ENCODE measurements at regions not wholly inside any gene's neighbourhood (a gene's known extent, or its start where the extent isn't known, plus 50 kb on each side); places are given as distances from the start of the nearest gene placed in this dataset.

DNA sequence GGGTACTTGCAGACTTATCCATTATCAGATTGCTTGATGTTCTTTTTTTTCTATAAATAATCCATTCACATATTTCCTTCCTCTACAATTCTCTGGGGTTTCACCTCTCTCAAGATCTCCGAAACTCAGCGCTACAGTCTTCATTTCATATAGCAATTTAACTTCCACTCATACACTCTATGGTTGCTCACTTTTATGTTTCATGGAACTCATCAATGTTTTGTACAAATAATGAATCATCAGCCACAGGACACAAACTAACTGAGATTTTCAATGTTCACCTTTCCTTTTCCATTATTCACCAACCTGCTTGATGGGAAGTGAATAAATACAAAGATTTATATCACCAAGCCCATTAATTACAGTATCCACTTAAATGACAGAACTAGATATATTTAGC lies 534.7 kb downstream of the LRFN5 start:
- TF ChIP-seq ESRRG (CRISPR knock-in tag; IDR thresholded peaks at IDR 0.05) = no peak
- TF ChIP-seq ZFP30 (CRISPR knock-in tag; IDR thresholded peaks at IDR 0.05) = no peak
- no peak for TF ChIP-seq TOX (CRISPR knock-in tag; IDR thresholded peaks at IDR 0.05; ENCODE audit: borderline replicate concordance)
- TF ChIP-seq ARNTL (CRISPR knock-in tag; IDR thresholded peaks at IDR 0.05; ENCODE audit: borderline replicate concordance, low read depth) = no peak
- no peak for TF ChIP-seq ISL1 (CRISPR knock-in tag; IDR thresholded peaks at IDR 0.05)
- no peak for TF ChIP-seq RARB (CRISPR knock-in tag; IDR thresholded peaks at IDR 0.05)
- no peak for TF ChIP-seq PPARA (CRISPR knock-in tag; IDR thresholded peaks at IDR 0.05; ENCODE audit: borderline replicate concordance)
- TF ChIP-seq, protein P1, sequence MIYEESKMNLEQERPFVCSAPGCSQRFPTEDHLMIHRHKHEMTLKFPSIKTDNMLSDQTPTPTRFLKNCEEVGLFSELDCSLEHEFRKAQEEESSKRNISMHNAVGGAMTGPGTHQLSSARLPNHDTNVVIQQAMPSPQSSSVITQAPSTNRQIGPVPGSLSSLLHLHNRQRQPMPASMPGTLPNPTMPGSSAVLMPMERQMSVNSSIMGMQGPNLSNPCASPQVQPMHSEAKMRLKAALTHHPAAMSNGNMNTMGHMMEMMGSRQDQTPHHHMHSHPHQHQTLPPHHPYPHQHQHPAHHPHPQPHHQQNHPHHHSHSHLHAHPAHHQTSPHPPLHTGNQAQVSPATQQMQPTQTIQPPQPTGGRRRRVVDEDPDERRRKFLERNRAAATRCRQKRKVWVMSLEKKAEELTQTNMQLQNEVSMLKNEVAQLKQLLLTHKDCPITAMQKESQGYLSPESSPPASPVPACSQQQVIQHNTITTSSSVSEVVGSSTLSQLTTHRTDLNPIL (CRISPR knock-in tag; IDR thresholded peaks at IDR 0.05; ENCODE audit: low read depth) = no peak
- no peak for TF ChIP-seq ZNF565 (CRISPR knock-in tag; conservative IDR thresholded peaks at IDR 0.05; ENCODE audit: low read depth)
- TF ChIP-seq, protein P2, sequence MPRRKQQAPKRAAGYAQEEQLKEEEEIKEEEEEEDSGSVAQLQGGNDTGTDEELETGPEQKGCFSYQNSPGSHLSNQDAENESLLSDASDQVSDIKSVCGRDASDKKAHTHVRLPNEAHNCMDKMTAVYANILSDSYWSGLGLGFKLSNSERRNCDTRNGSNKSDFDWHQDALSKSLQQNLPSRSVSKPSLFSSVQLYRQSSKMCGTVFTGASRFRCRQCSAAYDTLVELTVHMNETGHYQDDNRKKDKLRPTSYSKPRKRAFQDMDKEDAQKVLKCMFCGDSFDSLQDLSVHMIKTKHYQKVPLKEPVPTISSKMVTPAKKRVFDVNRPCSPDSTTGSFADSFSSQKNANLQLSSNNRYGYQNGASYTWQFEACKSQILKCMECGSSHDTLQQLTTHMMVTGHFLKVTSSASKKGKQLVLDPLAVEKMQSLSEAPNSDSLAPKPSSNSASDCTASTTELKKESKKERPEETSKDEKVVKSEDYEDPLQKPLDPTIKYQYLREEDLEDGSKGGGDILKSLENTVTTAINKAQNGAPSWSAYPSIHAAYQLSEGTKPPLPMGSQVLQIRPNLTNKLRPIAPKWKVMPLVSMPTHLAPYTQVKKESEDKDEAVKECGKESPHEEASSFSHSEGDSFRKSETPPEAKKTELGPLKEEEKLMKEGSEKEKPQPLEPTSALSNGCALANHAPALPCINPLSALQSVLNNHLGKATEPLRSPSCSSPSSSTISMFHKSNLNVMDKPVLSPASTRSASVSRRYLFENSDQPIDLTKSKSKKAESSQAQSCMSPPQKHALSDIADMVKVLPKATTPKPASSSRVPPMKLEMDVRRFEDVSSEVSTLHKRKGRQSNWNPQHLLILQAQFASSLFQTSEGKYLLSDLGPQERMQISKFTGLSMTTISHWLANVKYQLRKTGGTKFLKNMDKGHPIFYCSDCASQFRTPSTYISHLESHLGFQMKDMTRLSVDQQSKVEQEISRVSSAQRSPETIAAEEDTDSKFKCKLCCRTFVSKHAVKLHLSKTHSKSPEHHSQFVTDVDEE (CRISPR knock-in tag; IDR thresholded peaks at IDR 0.05) = no peak
